ENCODE measurements at regions not wholly inside any gene's neighbourhood (a gene's known extent, or its start where the extent isn't known, plus 50 kb on each side); places are given as distances from the start of the nearest gene placed in this dataset.
"Not testable (repeated sequence)": the region's sequence is repeated elsewhere in the genome, so short reads cannot be mapped to it uniquely, and the experiment has no call there.

- no peak for ATAC-seq
- intact Hi-C loops (cut with DNase I), result no loop called here
- no peak for DNase-seq
Measured at GRCh38 chr15:70378126-70379031, 280.7 kb upstream of the TLE3 start.

GRCh38 chr15:70376929-70377691, 279.4 kb upstream of the TLE3 start:
- peak; percentile 76 for DNase-seq
- intact Hi-C loops (cut with DNase I), result no loop called here
- peak; percentile 85 to 93 for ATAC-seq

GRCh38 chr15:70376031-70376928, 278.6 kb upstream of the TLE3 start:
- ATAC-seq, result peak; percentile 3 to 21
- no peak for DNase-seq
- intact Hi-C loops (cut with DNase I), result no loop called here

- ATAC-seq, result no peak
- DNase-seq, result no peak
- intact Hi-C loops (cut with DNase I), result no loop called here
Measured at GRCh38 chr15:70375586-70375985, 277.9 kb upstream of the TLE3 start.

GRCh38 chr15:70375006-70375431, 277.3 kb upstream of the TLE3 start:
- ATAC-seq (peak; percentile 62 to 85), DNase-seq (peak; percentile 53)
- intact Hi-C loops (cut with DNase I), result no loop called here

- no peak for DNase-seq
- ATAC-seq, result no peak
- intact Hi-C loops (cut with DNase I), result no loop called here
Measured at GRCh38 chr15:70374096-70374495, 276.4 kb upstream of the TLE3 start.

GRCh38 chr15:70373439-70373838, 275.7 kb upstream of the TLE3 start:
- DNase-seq; intact Hi-C loops (cut with DNase I); ATAC-seq: not testable (repeated sequence)

GRCh38 chr15:70367913-70368705, 270.4 kb upstream of the TLE3 start:
- not testable (repeated sequence) for DNase-seq

GRCh38 chr15:70364023-70364422, 266.3 kb upstream of the TLE3 start:
- ATAC-seq, DNase-seq: not testable (repeated sequence)
- intact Hi-C loops (cut with DNase I), result loop anchor here in 1 of 2 donors (10.0 kb wide), 2 partner anchors 259 to 789 kb away; no protein-coding TSS in a partner anchor

More at GRCh38 chr15:70367913-70368705, 270.4 kb upstream of the TLE3 start:
- not testable (repeated sequence) for ATAC-seq
- intact Hi-C loops (cut with DNase I), result loop anchor here in 1 of 2 donors (10.0 kb wide), 2 partner anchors 263 to 793 kb away; no protein-coding TSS in a partner anchor

- intact Hi-C loops (cut with DNase I), result loop anchor here in 1 of 2 donors (10.0 kb wide), 2 partner anchors 258 to 788 kb away; no protein-coding TSS in a partner anchor
- peak; percentile 79 to 88 for ATAC-seq
- DNase-seq, result no peak
Measured at GRCh38 chr15:70362886-70363285, 265.2 kb upstream of the TLE3 start.

GRCh38 chr15:70362350-70362749, 264.6 kb upstream of the TLE3 start:
- ATAC-seq (no peak), DNase-seq (no peak)
- intact Hi-C loops (cut with DNase I), result loop anchor here in 1 of 2 donors (10.0 kb wide), 2 partner anchors 258 to 788 kb away; no protein-coding TSS in a partner anchor

- DNase-seq, result no peak
- intact Hi-C loops (cut with DNase I), result loop anchor here in 1 of 2 donors (10.0 kb wide), 2 partner anchors 257 to 787 kb away; no protein-coding TSS in a partner anchor
- ATAC-seq, result no peak
Measured at GRCh38 chr15:70361891-70362290, 264.2 kb upstream of the TLE3 start.

- intact Hi-C loops (cut with DNase I), result loop anchor here in 1 of 2 donors (10.0 kb wide), 2 partner anchors 256 to 786 kb away; no protein-coding TSS in a partner anchor
- no peak for DNase-seq
- ATAC-seq, result no peak
Measured at GRCh38 chr15:70361106-70361505, 263.4 kb upstream of the TLE3 start.

- DNase-seq, result no peak
- intact Hi-C loops (cut with DNase I), result no loop called here
- ATAC-seq, result no peak
Measured at GRCh38 chr15:70358871-70359647, 261.3 kb upstream of the TLE3 start.

GRCh38 chr15:70358011-70358819, 260.5 kb upstream of the TLE3 start:
- no peak for DNase-seq
- intact Hi-C loops (cut with DNase I), result no loop called here
- no peak for ATAC-seq

- DNase-seq (no peak), ATAC-seq (no peak)
- intact Hi-C loops (cut with DNase I), result no loop called here
Measured at GRCh38 chr15:70357453-70357852, 259.7 kb upstream of the TLE3 start.

All from left cardiac atrium (tissue), 4 donors.